OCI-LY3 (cell line): ENCODE measurements at regions not wholly inside any gene's neighbourhood (a gene's known extent, or its start where the extent isn't known, plus 50 kb on each side); places are given as distances from the start of the nearest gene placed in this dataset.

Experiments used
- H2AFZ ChIP-seq: fragments of 200-600, 300-600 bp; shearing (Covaris generic); 2 replicates; pipeline ENCODE4 v1.6.0; 2014; ENCODE audit warnings: antibody characterized with exemption, low read depth, low read length
- H3K27ac ChIP-seq: fragments of 200-600, 300-600 bp; sonication (generic); 2 replicates; pipeline ENCODE4 v1.5.1; 2014; ENCODE audit warnings: mild to moderate bottlenecking, low read length, moderate library complexity, mixed read lengths
- H3K27me3 ChIP-seq: fragments of 200-600, 300-600 bp; sonication (generic); 2 replicates; pipeline ENCODE4 v1.6.1; 2014; ENCODE audit warnings: low read depth, low read length, mixed read lengths
- H3K36me3 ChIP-seq: fragments of 200-600, 300-600 bp; sonication (generic); replicated peaks from 2 replicates; pipeline ENCODE3; 2014; ENCODE audit warnings: low read depth, low read length, mixed read lengths
- H3K4me1 ChIP-seq: fragments of 300-600, 200-600 bp; sonication (generic); 2 replicates; pipeline ENCODE4 v1.6.1; 2014; ENCODE audit warnings: low read length, mixed read lengths
- H3K4me2 ChIP-seq: fragments of 200-600, 300-600 bp; sonication (generic); 2 replicates; pipeline ENCODE4 v1.6.1; 2014; ENCODE audit warnings: low read length, mixed read lengths
- H3K4me3 ChIP-seq: fragments of 300-600, 200-600 bp; sonication (generic); 2 replicates; pipeline ENCODE4 v1.5.1; 2014; ENCODE audit warnings: antibody characterized with exemption, mild to moderate bottlenecking, low read length, moderate library complexity
- H3K79me2 ChIP-seq: fragments of 300-600, 200-600 bp; shearing (Covaris generic); 2 replicates; pipeline ENCODE4 v1.6.1; 2014; ENCODE audit warnings: mild to moderate bottlenecking, low read length, mixed read lengths
- H3K9ac ChIP-seq: fragments of 300-600, 200-600 bp; shearing (Covaris generic); 2 replicates; pipeline ENCODE4 v1.6.0; 2014; ENCODE audit warnings: mild to moderate bottlenecking, low read length, moderate library complexity
- H3K9me3 ChIP-seq: fragments of 200-600, 300-600 bp; shearing (Covaris generic); 2 replicates; pipeline ENCODE4 v1.6.1; 2014; ENCODE audit warnings: low read length, mixed read lengths; ENCODE audit not compliant: insufficient read depth
- H4K20me1 ChIP-seq: fragments of 200-600, 300-600 bp; sonication (generic); 2 replicates; pipeline ENCODE4 v1.6.1; 2016; ENCODE audit warnings: low read length, mixed read lengths; ENCODE audit not compliant: insufficient read depth
- EZH2phosphoT487 ChIP-seq: fragments of 200-600 bp; shearing (Covaris generic); IDR thresholded peaks from 2 replicates; pipeline ENCODE4 v1.6.1; 2018; ENCODE audit warnings: antibody characterized with exemption, mixed run types, low read depth
- TF ChIP-seq, protein P1 (sequence below): fragments of 200-600, 300-600 bp; sonication (generic); IDR thresholded peaks from 2 replicates; pipeline ENCODE4 v1.5.1; 2014; ENCODE audit warnings: antibody characterized with exemption, low read length, low read depth

DNA sequence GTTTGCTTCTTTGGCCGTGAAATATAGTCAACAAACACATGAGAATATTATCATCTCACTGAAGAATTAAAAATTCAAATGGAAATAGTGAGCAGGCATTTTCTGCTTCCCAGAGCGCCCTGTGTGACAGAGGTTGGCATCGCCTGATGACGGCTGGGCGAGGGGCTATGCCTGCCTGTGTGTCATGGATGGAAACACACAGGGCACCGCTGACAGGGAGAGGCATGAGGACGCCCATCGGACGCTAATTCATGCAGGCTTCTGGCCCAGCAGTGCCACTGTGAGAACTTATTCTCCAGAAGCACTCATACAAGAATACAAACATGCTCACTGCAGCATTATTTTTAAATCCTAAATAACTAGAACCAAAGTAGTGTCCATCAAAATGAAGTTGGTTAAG is 61.4 kb upstream of the OTOS start:
- H3K36me3 ChIP-seq: no peaks in the 10 kb centered on the region
- no peaks in the 10 kb centered on the region for H3K9me3 ChIP-seq
- H4K20me1 ChIP-seq: no peaks in the 10 kb centered on the region
- H3K9ac ChIP-seq: no peak overlapping the region
- no peaks in the 10 kb centered on the region for H3K4me1 ChIP-seq
- H3K27me3 ChIP-seq: no peaks in the 10 kb centered on the region
- no peak overlapping the region for H3K4me3 ChIP-seq
- H3K79me2 ChIP-seq: no peaks in the 10 kb centered on the region
- H3K4me2 ChIP-seq: no peak overlapping the region
- H2AFZ ChIP-seq: no peak overlapping the region
- no peak overlapping the region for H3K27ac ChIP-seq
- TF ChIP-seq EZH2phosphoT487: no peak
- TF ChIP-seq, protein P1, sequence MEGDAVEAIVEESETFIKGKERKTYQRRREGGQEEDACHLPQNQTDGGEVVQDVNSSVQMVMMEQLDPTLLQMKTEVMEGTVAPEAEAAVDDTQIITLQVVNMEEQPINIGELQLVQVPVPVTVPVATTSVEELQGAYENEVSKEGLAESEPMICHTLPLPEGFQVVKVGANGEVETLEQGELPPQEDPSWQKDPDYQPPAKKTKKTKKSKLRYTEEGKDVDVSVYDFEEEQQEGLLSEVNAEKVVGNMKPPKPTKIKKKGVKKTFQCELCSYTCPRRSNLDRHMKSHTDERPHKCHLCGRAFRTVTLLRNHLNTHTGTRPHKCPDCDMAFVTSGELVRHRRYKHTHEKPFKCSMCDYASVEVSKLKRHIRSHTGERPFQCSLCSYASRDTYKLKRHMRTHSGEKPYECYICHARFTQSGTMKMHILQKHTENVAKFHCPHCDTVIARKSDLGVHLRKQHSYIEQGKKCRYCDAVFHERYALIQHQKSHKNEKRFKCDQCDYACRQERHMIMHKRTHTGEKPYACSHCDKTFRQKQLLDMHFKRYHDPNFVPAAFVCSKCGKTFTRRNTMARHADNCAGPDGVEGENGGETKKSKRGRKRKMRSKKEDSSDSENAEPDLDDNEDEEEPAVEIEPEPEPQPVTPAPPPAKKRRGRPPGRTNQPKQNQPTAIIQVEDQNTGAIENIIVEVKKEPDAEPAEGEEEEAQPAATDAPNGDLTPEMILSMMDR: no peak

DNA sequence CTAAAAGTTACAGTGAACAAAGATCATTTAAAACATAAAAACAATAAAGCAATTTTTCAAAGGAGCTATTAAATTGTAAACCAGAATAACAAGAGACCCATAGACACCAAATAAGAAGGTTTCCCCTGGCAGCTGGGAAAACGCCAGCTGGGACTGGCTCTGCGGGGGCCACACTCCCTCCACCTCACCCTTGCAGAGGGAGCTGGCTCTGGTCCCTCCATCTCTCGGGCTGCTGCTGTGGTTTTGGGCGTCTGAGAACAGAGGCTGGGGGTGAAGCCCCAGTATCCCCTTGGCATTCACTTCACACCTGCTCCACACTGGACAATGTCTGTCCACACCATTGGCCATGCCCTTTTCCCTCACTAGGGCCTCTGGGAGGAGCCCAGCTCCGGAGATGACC is 62.1 kb upstream of the OTOS start:
- no peak overlapping the region for H2AFZ ChIP-seq
- H3K9me3 ChIP-seq: no peaks in the 10 kb centered on the region
- H3K79me2 ChIP-seq: no peaks in the 10 kb centered on the region
- no peak overlapping the region for H3K9ac ChIP-seq
- TF ChIP-seq EZH2phosphoT487: no peak
- TF ChIP-seq, protein P1: no peak
- H4K20me1 ChIP-seq: no peaks in the 10 kb centered on the region
- H3K4me2 ChIP-seq: no peak overlapping the region
- no peaks in the 10 kb centered on the region for H3K36me3 ChIP-seq
- no peak overlapping the region for H3K27ac ChIP-seq
- no peaks in the 10 kb centered on the region for H3K4me1 ChIP-seq
- H3K4me3 ChIP-seq: no peak overlapping the region
- H3K27me3 ChIP-seq: no peaks in the 10 kb centered on the region

DNA sequence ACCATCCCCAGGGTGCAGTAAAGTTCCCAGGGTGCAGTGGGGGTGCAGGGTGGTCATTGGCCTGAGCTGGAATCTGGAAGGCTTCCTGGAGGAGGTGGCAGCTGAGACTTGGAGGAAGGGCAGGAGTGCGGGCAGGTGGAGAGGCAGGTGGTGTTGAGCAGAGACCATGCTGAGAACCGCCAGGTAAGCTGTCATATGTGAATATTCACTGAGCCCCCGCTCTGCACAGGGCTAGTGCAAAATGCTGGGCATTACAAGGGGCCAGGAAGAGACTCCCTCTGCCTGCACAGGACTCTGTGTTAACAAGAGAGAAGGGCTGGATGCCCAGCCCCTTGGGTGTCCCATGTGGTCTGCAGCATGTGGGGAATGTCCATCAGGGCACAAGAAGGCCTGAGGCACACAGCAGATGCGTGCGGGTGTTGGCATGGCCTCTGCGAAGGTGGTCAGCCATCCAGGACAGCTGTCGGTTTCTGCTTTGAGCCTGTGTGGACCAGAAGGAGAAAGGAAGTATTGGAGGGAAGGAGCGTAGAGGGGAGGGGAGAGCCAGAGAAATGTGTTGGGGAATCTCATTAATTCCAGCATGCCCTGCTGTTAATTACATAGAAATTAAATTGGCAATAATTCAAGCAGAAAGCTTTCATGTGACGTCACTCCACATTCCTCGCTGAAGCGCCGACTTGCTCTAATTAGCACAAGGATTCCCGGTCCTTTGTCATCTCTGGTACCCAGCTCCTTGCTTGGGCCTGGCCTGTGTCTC is 62.8 kb upstream of the OTOS start:
- no peak overlapping the region for H2AFZ ChIP-seq
- no peaks in the 10 kb centered on the region for H3K79me2 ChIP-seq
- TF ChIP-seq EZH2phosphoT487: no peak
- TF ChIP-seq, protein P1: no peak
- H3K4me2 ChIP-seq: no peak overlapping the region
- H3K4me1 ChIP-seq: no peaks in the 10 kb centered on the region
- no peak overlapping the region for H3K4me3 ChIP-seq
- H3K36me3 ChIP-seq: no peaks in the 10 kb centered on the region
- no peak overlapping the region for H3K9ac ChIP-seq
- H4K20me1 ChIP-seq: no peaks in the 10 kb centered on the region
- H3K27me3 ChIP-seq: no peaks in the 10 kb centered on the region
- H3K27ac ChIP-seq: no peak overlapping the region
- H3K9me3 ChIP-seq: no peaks in the 10 kb centered on the region

GRCh38 chr2:240203788-240204270 is 63.4 kb upstream of the OTOS start:
- no peak overlapping the region for H2AFZ ChIP-seq
- H3K27me3 ChIP-seq: no peaks in the 10 kb centered on the region
- H3K4me1 ChIP-seq: no peaks in the 10 kb centered on the region
- no peak overlapping the region for H3K9ac ChIP-seq
- no peaks in the 10 kb centered on the region for H3K79me2 ChIP-seq
- H3K36me3 ChIP-seq: no peaks in the 10 kb centered on the region
- no peak for TF ChIP-seq EZH2phosphoT487
- TF ChIP-seq, protein P1: no peak
- no peaks in the 10 kb centered on the region for H4K20me1 ChIP-seq
- H3K4me3 ChIP-seq: no peak overlapping the region
- H3K27ac ChIP-seq: no peak overlapping the region
- no peaks in the 10 kb centered on the region for H3K9me3 ChIP-seq
- H3K4me2 ChIP-seq: no peak overlapping the region
